Mucosa of descending colon (tissue), 3 donors: ENCODE measurements at regions not wholly inside any gene's neighbourhood (a gene's known extent, or its start where the extent isn't known, plus 50 kb on each side); places are given as distances from the start of the nearest gene placed in this dataset.

Experiments used
- ATAC-seq: fragments of 200-7000 bp; cut with Tn5 transposase; one replicate; pipeline ENCODE4 v1.9.1; 2020; ENCODE audit warnings: mild to moderate bottlenecking, moderate library complexity
- DNase-seq, 3 donors: peaks; one replicate each; pipeline ENCODE4 v3.0.0-alpha.2; 2020
- H3K36me3 ChIP-seq: fragments of 200-600 bp; one replicate; pipeline ENCODE4 v1.8.0; 2021; ENCODE audit warnings: low read depth, mild to moderate bottlenecking
- H3K4me1 ChIP-seq: fragments of 200-600 bp; one replicate; pipeline ENCODE4 v1.8.0; 2021; ENCODE audit warnings: low read depth, mild to moderate bottlenecking
- H3K4me3 ChIP-seq: fragments of 200-600 bp; one replicate; pipeline ENCODE4 v1.8.0; 2021; ENCODE audit warnings: mild to moderate bottlenecking
- H3K9me3 ChIP-seq: fragments of 200-600 bp; one replicate; pipeline ENCODE4 v1.8.0; 2021; ENCODE audit warnings: mild to moderate bottlenecking
- intact Hi-C, 2 donors: fragments of 100-400 bp; cut with DNase I in 1 of 2; cut with micrococcal nuclease in 1 of 2; formaldehyde crosslinking; loops; one replicate each; pipeline versions ENCODE4 v1.11.0 to v1.11.1; 2022; cut with DNase I, micrococcal nuclease
- TF ChIP-seq, protein P1 (sequence below): fragments of 200-600 bp; IDR thresholded peaks from one replicate; pipeline ENCODE4 v1.8.0; 2022; ENCODE audit warnings: antibody characterized with exemption, mild to moderate bottlenecking
- donor health status: DM: no; HTN: no; CAD: no; lungs with moderate emphysema.
- donor health status: DM: no; HTN: no; CAD: no.
- donor health status: DM: no; HTN: yes; CAD: no.

DNA sequence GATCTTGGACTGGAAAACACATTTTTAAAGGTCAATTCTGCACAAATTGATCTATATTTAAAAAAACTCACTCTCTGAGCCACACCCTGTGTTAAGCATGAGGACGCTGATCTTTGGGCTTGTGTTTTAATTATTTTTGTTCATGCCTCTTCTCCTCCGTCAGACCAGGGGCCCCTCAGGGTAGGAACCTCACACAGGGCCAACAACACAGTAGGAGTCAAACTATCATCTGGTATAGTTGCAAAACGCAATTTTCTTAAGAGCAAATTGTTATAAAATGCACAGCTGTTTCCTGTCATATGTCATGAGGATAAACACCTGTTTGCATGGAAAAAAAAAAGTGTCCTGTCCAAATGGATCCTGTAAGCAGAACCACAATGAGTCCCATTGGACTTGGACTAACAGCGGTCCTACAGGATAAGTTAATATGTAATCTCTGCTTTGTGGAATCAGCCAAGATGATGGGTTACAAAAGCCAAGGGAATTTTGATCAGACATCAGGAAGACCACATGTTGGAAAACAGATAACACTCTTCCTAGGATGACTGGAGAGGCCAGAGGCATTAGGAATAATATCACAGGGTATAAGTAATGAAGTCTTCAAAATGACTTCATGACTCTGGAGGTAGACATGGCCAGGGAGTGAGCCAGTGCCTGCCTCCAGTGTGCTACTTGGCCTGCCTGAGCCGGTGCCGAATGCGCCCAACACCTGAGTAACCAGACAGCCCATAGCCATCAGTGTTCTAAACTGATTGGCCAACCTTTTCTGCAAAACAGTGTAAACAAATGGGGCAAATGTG, 184.9 kb upstream of the ADCY1 start:
- intact Hi-C loops, result no loop called here
- DNase-seq (no peak), ATAC-seq (no peak)
- no peaks in the 10 kb centered on the region for H3K4me1 ChIP-seq
- no peaks in the 10 kb centered on the region for H3K36me3 ChIP-seq
- H3K9me3 ChIP-seq, result peaks cover 13% of the 10 kb centered on the region
- H3K4me3 ChIP-seq, result no peak overlapping the region
- TF ChIP-seq, protein P1, sequence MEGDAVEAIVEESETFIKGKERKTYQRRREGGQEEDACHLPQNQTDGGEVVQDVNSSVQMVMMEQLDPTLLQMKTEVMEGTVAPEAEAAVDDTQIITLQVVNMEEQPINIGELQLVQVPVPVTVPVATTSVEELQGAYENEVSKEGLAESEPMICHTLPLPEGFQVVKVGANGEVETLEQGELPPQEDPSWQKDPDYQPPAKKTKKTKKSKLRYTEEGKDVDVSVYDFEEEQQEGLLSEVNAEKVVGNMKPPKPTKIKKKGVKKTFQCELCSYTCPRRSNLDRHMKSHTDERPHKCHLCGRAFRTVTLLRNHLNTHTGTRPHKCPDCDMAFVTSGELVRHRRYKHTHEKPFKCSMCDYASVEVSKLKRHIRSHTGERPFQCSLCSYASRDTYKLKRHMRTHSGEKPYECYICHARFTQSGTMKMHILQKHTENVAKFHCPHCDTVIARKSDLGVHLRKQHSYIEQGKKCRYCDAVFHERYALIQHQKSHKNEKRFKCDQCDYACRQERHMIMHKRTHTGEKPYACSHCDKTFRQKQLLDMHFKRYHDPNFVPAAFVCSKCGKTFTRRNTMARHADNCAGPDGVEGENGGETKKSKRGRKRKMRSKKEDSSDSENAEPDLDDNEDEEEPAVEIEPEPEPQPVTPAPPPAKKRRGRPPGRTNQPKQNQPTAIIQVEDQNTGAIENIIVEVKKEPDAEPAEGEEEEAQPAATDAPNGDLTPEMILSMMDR, result no peak

GRCh38 chr7:45390180-45390579, 184.0 kb upstream of the ADCY1 start:
- ATAC-seq (no peak), DNase-seq (no peak)

GRCh38 chr7:45390731-45391130, 183.4 kb upstream of the ADCY1 start:
- TF ChIP-seq, protein P1, result no peak
- ATAC-seq (no peak), DNase-seq (no peak)
- Histone ChIP-seq H3K36me3 (no peaks in the 10 kb centered on the region), H3K9me3 (peaks cover 17% of the 10 kb centered on the region), H3K4me1 (no peaks in the 10 kb centered on the region), H3K4me3 (no peak overlapping the region)
- intact Hi-C loops, result no loop called here

More at GRCh38 chr7:45390180-45390579, 184.0 kb upstream of the ADCY1 start:
- Histone ChIP-seq H3K4me1 (no peaks in the 10 kb centered on the region), H3K9me3 (peaks cover 17% of the 10 kb centered on the region), H3K4me3 (no peak overlapping the region), H3K36me3 (no peaks in the 10 kb centered on the region)
- TF ChIP-seq, protein P1, result no peak
- intact Hi-C loops, result no loop called here

- Histone ChIP-seq H3K4me3 (no peak overlapping the region), H3K36me3 (no peaks in the 10 kb centered on the region), H3K4me1 (no peaks in the 10 kb centered on the region), H3K9me3 (peaks cover 17% of the 10 kb centered on the region)
- DNase-seq, result no peak
- TF ChIP-seq, protein P1, result no peak
- intact Hi-C loops, result no loop called here
- no peak for ATAC-seq
These were observed 182.3 kb upstream of the ADCY1 start for GRCh38 chr7:45391618-45392451.

- no peak for DNase-seq
- Histone ChIP-seq H3K4me3 (no peak overlapping the region), H3K36me3 (no peaks in the 10 kb centered on the region), H3K9me3 (peaks cover 17% of the 10 kb centered on the region), H3K4me1 (no peaks in the 10 kb centered on the region)
- intact Hi-C loops, result no loop called here
- no peak for ATAC-seq
- TF ChIP-seq, protein P1, result no peak
These were observed 180.0 kb upstream of the ADCY1 start for GRCh38 chr7:45394117-45394708.
